ENCODE measurements at regions not wholly inside any gene's neighbourhood (a gene's known extent, or its start where the extent isn't known, plus 50 kb on each side); places are given as distances from the start of the nearest gene placed in this dataset.

GRCh38 chr6:19682859-19683258 is 154.3 kb upstream of the ID4 start:
- no peak for DNase-seq (ENCODE audit: extremely low read depth in 1 of 4, low spot score in 3 of 4)
- CTCF ChIA-PET (ENCODE audit: low intra/inter-chr PET ratio) = no interaction called here
- Histone ChIP-seq H3K79me2 (ENCODE audit: control insufficient read depth, insufficient read depth, low read length) (no peaks in the 10 kb centered on the region), H4K20me1 (replicated peaks; ENCODE audit: control insufficient read depth, insufficient read depth, low read length) (no peaks in the 10 kb centered on the region), H3K27me3 (ENCODE audit: control insufficient read depth in 2 of 2, insufficient read depth in 2 of 2, low read length in 2 of 2) (no peaks in the 10 kb centered on the region), H3K9me1 (ENCODE audit: control insufficient read depth, insufficient read depth, low read length) (no peaks in the 10 kb centered on the region), H3K27ac (ENCODE audit: extremely low read depth, low read depth, low read length) (no peak overlapping the region), H3K9ac (ENCODE audit: insufficient read depth in 1 of 2, low read depth in 2 of 2, low read length in 2 of 2) (no peak overlapping the region), H3K4me3 (no peak overlapping the region), H3K9me3 (replicated peaks; ENCODE audit: control insufficient read depth, insufficient read depth, low read depth, low read length) (no peaks in the 10 kb centered on the region), H3K4me2 (ENCODE audit: insufficient read depth, low read length) (no peak overlapping the region), H3K4me1 (replicated peaks in 1 of 2; ENCODE audit: control insufficient read depth in 2 of 2, insufficient read depth in 2 of 2, low read length in 2 of 2) (no peaks in the 10 kb centered on the region), H2AFZ (ENCODE audit: low read depth, low read length) (no peak overlapping the region), H3K36me3 (ENCODE audit: control insufficient read depth, insufficient read depth, low read length) (no peaks in the 10 kb centered on the region)
- FAIRE-seq = no peak
- intact Hi-C loops (cut with micrococcal nuclease) (no loop called here), in situ Hi-C loops (cut with MboI) (no loop called here)
- POLR2A ChIA-PET = interaction anchor here (0.8 kb wide), 1 partner anchor 421 kb away, joined by 3 read pairs; no protein-coding TSS in a partner anchor
- ATAC-seq = no peak
- BruUV-seq (replicated peaks) = no TSS peak
- TF ChIP-seq CHD2 (IDR thresholded peaks at IDR 0.05; ENCODE audit: low read depth, low read length) = no peak
- no peak for TF ChIP-seq ZNF408 (CRISPR knock-in tag; IDR thresholded peaks at IDR 0.05; ENCODE audit: low read depth)
- no peak for TF ChIP-seq NR2F6 (CRISPR knock-in tag; IDR thresholded peaks at IDR 0.05)
- no peak for TF ChIP-seq HDAC1 (IDR thresholded peaks at IDR 0.05)
- no peak for TF ChIP-seq RBM15 (IDR thresholded peaks at IDR 0.05; ENCODE audit: insufficient read depth, low read length)
- no peak for TF ChIP-seq ZKSCAN3 (CRISPR knock-in tag; IDR thresholded peaks at IDR 0.05)
- TF ChIP-seq RAD21 (CRISPR knock-in tag; conservative IDR thresholded peaks at IDR 0.05 in 1 of 2, IDR thresholded peaks at IDR 0.05 in 1 of 2) = no peak
